GM12875 (cell line): ENCODE measurements at regions not wholly inside any gene's neighbourhood (a gene's known extent, or its start where the extent isn't known, plus 50 kb on each side); places are given as distances from the start of the nearest gene placed in this dataset.

Experiments
- H3K4me3 ChIP-seq: one replicate; pipeline ENCODE4 v1.5.1; 2011; ENCODE audit warnings: low read depth, low read length, control low read depth
- TF ChIP-seq, protein P1 (sequence below): IDR thresholded peaks from 2 replicates; pipeline ENCODE4 v1.5.1; 2011; ENCODE audit warnings: low read depth, mild to moderate bottlenecking, control low read depth, inconsistent platforms, low read length, moderate library complexity, borderline replicate concordance; ENCODE audit not compliant: insufficient read depth

DNA sequence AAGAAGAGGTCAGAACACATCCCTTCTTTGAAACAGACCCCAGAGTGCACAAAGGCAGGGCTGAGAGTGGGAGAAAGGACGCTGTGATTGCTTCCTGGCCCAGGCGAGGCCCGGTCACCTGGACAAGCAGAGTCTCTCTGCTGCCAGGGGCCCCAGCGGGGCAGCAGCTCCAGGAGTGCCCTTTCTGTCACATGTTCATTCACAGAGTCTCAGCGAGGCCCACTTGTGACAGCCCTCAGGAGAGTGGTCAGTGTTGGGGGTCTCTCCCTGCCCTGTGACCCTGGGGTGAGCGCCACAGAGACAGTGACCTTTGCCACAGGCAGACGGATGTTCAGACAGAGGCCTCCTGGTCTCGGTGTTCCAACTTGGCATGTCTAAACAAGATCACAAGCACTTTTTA, 130.2 kb upstream of the IRX4 start:
- H3K4me3 ChIP-seq = no peak overlapping the region
- TF ChIP-seq, protein P1, sequence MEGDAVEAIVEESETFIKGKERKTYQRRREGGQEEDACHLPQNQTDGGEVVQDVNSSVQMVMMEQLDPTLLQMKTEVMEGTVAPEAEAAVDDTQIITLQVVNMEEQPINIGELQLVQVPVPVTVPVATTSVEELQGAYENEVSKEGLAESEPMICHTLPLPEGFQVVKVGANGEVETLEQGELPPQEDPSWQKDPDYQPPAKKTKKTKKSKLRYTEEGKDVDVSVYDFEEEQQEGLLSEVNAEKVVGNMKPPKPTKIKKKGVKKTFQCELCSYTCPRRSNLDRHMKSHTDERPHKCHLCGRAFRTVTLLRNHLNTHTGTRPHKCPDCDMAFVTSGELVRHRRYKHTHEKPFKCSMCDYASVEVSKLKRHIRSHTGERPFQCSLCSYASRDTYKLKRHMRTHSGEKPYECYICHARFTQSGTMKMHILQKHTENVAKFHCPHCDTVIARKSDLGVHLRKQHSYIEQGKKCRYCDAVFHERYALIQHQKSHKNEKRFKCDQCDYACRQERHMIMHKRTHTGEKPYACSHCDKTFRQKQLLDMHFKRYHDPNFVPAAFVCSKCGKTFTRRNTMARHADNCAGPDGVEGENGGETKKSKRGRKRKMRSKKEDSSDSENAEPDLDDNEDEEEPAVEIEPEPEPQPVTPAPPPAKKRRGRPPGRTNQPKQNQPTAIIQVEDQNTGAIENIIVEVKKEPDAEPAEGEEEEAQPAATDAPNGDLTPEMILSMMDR = no peak

DNA sequence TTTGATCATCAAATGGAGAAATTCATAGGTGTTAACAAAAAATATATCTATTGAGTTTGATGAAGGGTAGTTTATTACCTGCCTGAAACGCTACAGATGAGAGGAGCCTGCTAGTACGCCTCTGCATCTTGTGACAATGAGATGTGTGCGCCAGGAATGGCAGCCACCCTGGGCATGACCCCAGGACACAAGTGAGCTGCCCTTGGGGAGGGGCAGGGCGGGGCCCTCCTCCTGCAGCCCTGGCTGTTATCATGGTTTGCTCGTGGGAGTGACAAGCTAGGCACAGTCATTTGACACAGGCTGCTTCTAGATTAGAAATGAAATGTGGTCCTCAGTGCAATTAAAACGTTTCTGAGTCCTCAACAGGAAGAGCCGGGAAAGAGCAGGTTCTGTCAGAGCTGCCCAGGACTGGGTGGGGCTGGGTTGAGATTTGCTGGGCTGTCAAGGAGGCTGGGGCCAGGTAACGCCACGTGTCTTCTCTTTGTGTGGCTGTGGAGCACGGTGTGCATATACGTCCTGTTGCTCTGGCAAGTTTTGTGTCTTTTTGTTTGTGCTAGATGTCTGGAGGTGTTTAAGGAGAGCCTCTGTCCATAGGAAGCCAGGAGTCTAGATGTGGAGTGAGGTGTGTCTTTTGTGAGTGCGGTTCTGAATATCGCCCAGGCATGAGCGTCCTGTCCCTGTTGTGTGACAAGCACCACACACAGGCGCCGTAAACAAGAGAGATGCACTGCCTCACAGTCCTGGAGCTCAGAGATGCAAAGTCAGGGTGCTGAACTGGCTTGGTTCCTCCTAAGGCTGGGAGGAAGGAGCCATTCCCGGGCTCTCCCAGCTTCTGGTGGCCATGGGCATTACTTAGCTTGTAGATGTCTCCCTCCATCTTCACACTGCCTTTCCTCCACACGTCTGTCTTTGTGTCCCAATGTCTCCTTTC, 129.0 kb upstream of the IRX4 start:
- no peak overlapping the region for H3K4me3 ChIP-seq
- TF ChIP-seq, protein P1 = no peak

DNA sequence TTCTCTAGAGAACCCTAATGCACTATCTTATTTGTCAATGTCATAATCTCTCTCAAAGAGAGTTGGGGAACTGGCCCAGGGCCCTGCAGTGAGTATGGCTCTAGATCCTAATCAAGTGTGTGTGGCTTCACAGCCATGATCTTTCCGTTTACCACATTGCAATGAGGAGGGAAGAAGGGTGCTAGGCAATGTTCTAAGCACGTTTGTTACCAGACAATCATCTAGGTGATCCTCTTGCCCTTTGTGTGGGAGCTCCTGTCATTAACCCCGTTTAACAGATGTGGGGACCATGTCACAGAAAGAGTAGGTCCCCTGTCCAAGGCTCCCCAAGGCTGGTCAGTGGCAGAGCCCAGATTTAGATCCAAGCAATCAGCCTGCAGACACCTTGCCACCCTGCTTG, 128.2 kb upstream of the IRX4 start:
- no peak overlapping the region for H3K4me3 ChIP-seq
- TF ChIP-seq, protein P1 = no peak

DNA sequence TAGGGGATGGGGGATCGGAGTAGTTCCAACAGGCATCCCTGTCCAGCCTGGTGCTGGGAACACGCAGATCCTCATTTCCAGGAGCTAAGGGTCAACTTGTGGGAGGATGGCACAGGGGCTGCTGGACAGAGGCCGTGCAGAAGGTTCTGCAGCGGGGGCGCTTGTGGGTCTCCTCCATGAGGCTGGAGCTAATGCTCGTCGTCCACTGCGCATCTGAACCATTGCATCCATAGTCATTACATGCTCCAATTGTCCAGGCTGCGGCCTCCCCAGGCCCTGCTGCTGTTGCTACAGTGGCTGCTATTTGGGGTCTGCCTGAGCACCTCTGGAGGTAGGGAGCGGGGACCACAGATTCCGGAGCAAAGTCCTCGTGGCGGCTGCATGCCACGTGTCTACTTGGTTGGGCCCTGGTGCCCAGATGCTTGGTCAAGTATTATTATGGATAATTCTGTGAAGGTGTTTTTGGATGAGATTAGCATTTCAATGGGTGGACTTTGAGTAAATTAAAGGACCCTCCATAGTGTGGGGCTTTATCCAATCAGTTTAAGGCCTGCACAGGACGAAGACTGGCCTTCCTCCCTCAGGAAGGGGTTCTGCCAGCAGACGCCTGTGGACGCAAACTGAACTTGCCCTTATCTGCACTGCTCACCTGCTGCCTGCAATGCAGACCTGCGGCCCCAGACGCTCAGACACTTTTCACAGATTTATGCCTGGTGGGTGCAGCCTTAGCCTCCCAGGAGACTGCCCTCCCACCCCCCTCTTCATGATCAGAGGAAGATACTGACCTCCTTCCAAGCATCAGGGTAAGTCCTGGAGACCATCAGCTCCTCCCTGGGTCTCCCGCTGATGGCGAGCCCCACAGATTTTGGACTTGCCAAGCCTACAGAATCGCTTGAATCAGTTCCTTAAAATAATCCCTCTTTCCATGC, 127.5 kb upstream of the IRX4 start:
- H3K4me3 ChIP-seq = no peak overlapping the region
- TF ChIP-seq, protein P1 = no peak

DNA sequence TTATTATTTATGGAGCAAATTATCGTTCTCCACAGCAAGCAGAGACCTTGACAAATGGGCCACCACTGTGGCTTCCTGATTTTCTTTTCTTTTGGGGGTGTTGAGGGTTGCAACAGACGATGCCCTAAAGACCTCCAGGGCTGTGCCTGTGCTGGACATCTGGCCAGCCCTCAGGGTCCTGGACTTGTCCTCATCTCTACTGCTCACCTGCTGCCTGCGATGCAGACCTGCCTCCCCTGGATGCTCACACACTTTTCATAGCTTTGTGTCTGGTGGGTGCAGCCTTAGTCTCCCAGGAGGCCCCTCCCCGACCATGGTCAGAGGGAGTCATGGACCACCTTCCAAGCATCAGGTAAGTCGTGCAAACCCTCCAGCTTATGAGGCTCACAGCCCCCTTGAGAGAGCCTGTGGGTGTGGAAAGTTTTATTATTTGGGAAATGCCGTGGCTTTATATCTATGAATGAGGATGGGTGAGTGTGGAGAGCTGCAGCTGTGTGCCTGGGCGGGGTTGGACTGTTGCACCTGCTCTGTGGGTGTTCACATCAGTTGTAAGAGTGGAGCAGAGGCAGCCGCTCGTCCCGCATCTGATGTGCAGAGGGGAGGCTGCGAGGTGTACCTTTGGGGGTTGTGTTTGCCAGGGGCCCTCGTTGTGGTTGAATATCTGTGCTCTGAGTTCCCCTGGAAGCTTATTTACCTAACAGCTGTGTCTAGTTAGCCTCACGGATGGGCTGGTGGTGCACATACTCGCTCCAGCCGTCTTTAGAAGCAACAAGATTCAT, 126.3 kb upstream of the IRX4 start:
- no peak overlapping the region for H3K4me3 ChIP-seq
- TF ChIP-seq, protein P1 = no peak

DNA sequence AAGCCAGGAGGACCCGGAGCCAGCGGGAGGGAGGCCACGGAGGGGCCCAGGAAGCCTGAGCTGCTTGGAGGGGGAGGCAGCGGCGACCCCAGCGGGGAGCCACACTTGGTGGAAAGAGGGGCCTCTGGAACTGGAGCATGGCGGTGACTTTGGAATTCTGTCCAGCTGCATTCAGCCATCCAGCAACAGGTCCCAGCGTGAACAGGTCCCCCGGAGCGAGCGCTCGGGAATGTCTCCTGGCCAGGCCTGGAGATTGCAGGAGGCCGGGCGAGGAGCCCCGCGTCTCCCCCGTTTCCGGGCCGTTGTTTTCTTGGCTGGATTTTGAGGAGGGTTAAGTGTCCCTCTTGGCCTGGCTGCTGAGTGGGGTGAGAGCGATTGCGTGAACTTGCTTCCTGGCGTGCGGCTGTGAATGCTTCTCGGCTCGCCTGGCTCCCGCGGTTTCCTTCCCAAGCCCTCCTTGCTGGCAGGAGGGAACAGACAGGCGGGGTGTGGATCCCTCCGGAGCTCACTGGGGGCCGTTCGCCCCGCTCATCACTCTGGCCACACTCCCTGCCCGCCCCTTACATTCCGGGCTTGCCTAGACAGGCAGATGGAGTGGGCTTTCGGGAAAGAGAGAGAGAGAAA, 125.3 kb upstream of the IRX4 start:
- H3K4me3 ChIP-seq = no peak overlapping the region
- TF ChIP-seq, protein P1 = no peak
